Glutamatergic neuron (in vitro differentiated cells): ENCODE measurements at regions not wholly inside any gene's neighbourhood (a gene's known extent, or its start where the extent isn't known, plus 50 kb on each side); places are given as distances from the start of the nearest gene placed in this dataset.

Source experiments
- DNase-seq: peaks from one replicate; pipeline ENCODE4 v3.0.0; 2022
- H3K27ac Mint-ChIP-seq: one replicate; pipeline ENCODE4 v1.8.0; 2020; ENCODE audit warnings: mild to moderate bottlenecking, mixed read lengths, inconsistent platforms; ENCODE audit not compliant: unreplicated experiment
- H3K27me3 Mint-ChIP-seq: one replicate; pipeline ENCODE4 v1.8.0; 2020; ENCODE audit warnings: mild to moderate bottlenecking, moderate library complexity, mixed read lengths, inconsistent platforms; ENCODE audit not compliant: unreplicated experiment
- H3K36me3 Mint-ChIP-seq: one replicate; pipeline ENCODE4 v1.8.0; 2020; ENCODE audit warnings: mild to moderate bottlenecking, mixed read lengths, inconsistent platforms; ENCODE audit not compliant: unreplicated experiment
- H3K4me1 Mint-ChIP-seq: one replicate; pipeline ENCODE4 v1.8.0; 2020; ENCODE audit warnings: mild to moderate bottlenecking, low read depth, mixed read lengths, inconsistent platforms; ENCODE audit not compliant: unreplicated experiment
- H3K4me3 Mint-ChIP-seq: one replicate; pipeline ENCODE4 v1.8.0; 2020; ENCODE audit warnings: mild to moderate bottlenecking, mixed read lengths, inconsistent platforms; ENCODE audit not compliant: unreplicated experiment
- H3K9me3 Mint-ChIP-seq: one replicate; pipeline ENCODE4 v1.8.0; 2020; ENCODE audit warnings: mild to moderate bottlenecking, moderate library complexity, mixed read lengths, inconsistent platforms; ENCODE audit not compliant: unreplicated experiment
- TF ChIP-seq, protein P1 (sequence below): fragments of 200-600 bp; sonication (generic); IDR thresholded peaks from one replicate; pipeline ENCODE4 v1.5.0; 2021; ENCODE audit not compliant: partially characterized antibody, unreplicated experiment

DNA sequence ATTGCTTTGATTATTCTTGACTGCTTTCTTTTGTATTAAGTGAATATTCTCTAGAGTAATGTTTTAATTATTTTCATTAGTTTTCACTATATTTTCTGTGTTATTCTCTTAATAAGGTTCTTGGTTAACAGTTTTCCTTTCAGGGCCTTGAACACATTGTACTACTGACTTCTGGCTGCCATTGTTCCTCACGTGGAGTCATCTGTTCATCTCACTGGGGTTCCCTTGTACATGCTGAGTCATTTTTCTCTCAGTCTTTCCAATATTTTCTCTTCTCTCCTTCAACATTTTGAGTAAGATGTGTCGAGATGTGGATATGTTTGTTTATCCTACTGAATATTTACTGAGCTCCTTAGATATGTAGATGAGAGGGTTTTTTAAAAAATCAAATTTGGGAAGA, 400.7 kb downstream of the TCERG1L start:
- TF ChIP-seq, protein P1, sequence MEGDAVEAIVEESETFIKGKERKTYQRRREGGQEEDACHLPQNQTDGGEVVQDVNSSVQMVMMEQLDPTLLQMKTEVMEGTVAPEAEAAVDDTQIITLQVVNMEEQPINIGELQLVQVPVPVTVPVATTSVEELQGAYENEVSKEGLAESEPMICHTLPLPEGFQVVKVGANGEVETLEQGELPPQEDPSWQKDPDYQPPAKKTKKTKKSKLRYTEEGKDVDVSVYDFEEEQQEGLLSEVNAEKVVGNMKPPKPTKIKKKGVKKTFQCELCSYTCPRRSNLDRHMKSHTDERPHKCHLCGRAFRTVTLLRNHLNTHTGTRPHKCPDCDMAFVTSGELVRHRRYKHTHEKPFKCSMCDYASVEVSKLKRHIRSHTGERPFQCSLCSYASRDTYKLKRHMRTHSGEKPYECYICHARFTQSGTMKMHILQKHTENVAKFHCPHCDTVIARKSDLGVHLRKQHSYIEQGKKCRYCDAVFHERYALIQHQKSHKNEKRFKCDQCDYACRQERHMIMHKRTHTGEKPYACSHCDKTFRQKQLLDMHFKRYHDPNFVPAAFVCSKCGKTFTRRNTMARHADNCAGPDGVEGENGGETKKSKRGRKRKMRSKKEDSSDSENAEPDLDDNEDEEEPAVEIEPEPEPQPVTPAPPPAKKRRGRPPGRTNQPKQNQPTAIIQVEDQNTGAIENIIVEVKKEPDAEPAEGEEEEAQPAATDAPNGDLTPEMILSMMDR = no peak
- no peak overlapping the region for H3K4me3 Mint-ChIP-seq
- H3K27me3 Mint-ChIP-seq = peaks cover 2% of the 10 kb centered on the region
- peaks cover 10% of the 10 kb centered on the region for H3K36me3 Mint-ChIP-seq
- peaks cover 3% of the 10 kb centered on the region for H3K9me3 Mint-ChIP-seq
- no peak for DNase-seq
- H3K27ac Mint-ChIP-seq = no peak overlapping the region
- no peaks in the 10 kb centered on the region for H3K4me1 Mint-ChIP-seq

GRCh38 chr10:130913844-130914243, 397.7 kb downstream of the TCERG1L start:
- TF ChIP-seq, protein P1 = no peak
- peaks cover 3% of the 10 kb centered on the region for H3K9me3 Mint-ChIP-seq
- no peaks in the 10 kb centered on the region for H3K27me3 Mint-ChIP-seq
- no peaks in the 10 kb centered on the region for H3K4me1 Mint-ChIP-seq
- H3K36me3 Mint-ChIP-seq = peaks cover 10% of the 10 kb centered on the region
- no peak overlapping the region for H3K4me3 Mint-ChIP-seq
- no peak overlapping the region for H3K27ac Mint-ChIP-seq
- DNase-seq = no peak

GRCh38 chr10:130914367-130914766, 397.2 kb downstream of the TCERG1L start:
- H3K36me3 Mint-ChIP-seq = peaks cover 10% of the 10 kb centered on the region
- TF ChIP-seq, protein P1 = no peak
- H3K9me3 Mint-ChIP-seq = peaks cover 3% of the 10 kb centered on the region
- no peaks in the 10 kb centered on the region for H3K4me1 Mint-ChIP-seq
- DNase-seq = no peak
- H3K27ac Mint-ChIP-seq = no peak overlapping the region
- no peak overlapping the region for H3K4me3 Mint-ChIP-seq
- no peaks in the 10 kb centered on the region for H3K27me3 Mint-ChIP-seq

DNA sequence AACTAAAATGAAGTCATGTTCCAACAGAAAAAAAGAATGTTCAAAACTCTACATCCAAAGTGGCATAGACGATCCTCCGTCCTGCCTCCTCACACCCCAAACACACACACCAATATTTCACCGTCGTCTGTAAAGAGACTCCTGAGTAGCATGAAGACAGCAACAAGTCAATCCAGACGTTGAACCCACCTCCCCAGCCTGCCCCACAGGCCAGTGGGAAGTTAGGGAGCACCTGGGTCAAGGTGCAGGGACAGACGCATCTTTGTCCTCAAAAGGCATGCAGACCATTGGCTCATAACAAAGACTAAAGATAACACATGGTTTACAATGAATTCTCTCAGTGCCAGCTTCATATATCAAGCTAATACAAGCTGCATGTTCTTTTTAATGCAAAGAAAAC, 396.5 kb downstream of the TCERG1L start:
- TF ChIP-seq, protein P1 = no peak
- no peaks in the 10 kb centered on the region for H3K27me3 Mint-ChIP-seq
- no peak overlapping the region for H3K4me3 Mint-ChIP-seq
- no peak for DNase-seq
- H3K27ac Mint-ChIP-seq = no peak overlapping the region
- H3K4me1 Mint-ChIP-seq = no peaks in the 10 kb centered on the region
- peaks cover 10% of the 10 kb centered on the region for H3K36me3 Mint-ChIP-seq
- peaks cover 3% of the 10 kb centered on the region for H3K9me3 Mint-ChIP-seq

GRCh38 chr10:130921461-130921860, 390.1 kb downstream of the TCERG1L start:
- no peaks in the 10 kb centered on the region for H3K27me3 Mint-ChIP-seq
- H3K27ac Mint-ChIP-seq = no peak overlapping the region
- TF ChIP-seq, protein P1 = no peak
- no peak overlapping the region for H3K4me3 Mint-ChIP-seq
- H3K36me3 Mint-ChIP-seq = no peaks in the 10 kb centered on the region
- no peaks in the 10 kb centered on the region for H3K4me1 Mint-ChIP-seq
- no peaks in the 10 kb centered on the region for H3K9me3 Mint-ChIP-seq
- DNase-seq = no peak
